DND-41 (cell line): ENCODE measurements at regions not wholly inside any gene's neighbourhood (a gene's known extent, or its start where the extent isn't known, plus 50 kb on each side); places are given as distances from the start of the nearest gene placed in this dataset.

Source experiments
- CTCF ChIP-seq: IDR thresholded peaks from 2 replicates; pipeline ENCODE4 v1.5.1; 2012; ENCODE audit warnings: borderline replicate concordance, low read length, moderate library complexity, mild to moderate bottlenecking; ENCODE audit not compliant: poor library complexity, severe bottlenecking; ENCODE audit errors: extremely low read depth
- EZH2 ChIP-seq: IDR thresholded peaks from 3 replicates; pipeline ENCODE4 v1.6.1; 2012; ENCODE audit warnings: borderline replicate concordance, low read depth, mild to moderate bottlenecking, moderate library complexity, low read length, inconsistent platforms; ENCODE audit not compliant: severe bottlenecking

- TF ChIP-seq CTCF (no peak), EZH2 (no peak)
Measured at GRCh38 chr10:111485767-111486166, 408.9 kb downstream of the ADRA2A start.
